HL-60/S4 treated with retinoic acid at 250 ng/mL for 4 days and 3 days (cell line): ENCODE measurements at regions not wholly inside any gene's neighbourhood (a gene's known extent, or its start where the extent isn't known, plus 50 kb on each side); places are given as distances from the start of the nearest gene placed in this dataset.
"Not testable (repeated sequence)": the region's sequence is repeated elsewhere in the genome, so short reads cannot be mapped to it uniquely, and the experiment has no call there.

Experiments
- in situ Hi-C: fragments of 300-500 bp; cut with MboI; formaldehyde crosslinking; loops from 2 replicates; pipeline ENCODE4 v1.7.0; 2022; ENCODE audit warnings: low sequenced_read_pairs

GRCh38 chr12:97711392-97711791, 248.8 kb downstream of the RMST start:
- in situ Hi-C loops: no loop called here

DNA sequence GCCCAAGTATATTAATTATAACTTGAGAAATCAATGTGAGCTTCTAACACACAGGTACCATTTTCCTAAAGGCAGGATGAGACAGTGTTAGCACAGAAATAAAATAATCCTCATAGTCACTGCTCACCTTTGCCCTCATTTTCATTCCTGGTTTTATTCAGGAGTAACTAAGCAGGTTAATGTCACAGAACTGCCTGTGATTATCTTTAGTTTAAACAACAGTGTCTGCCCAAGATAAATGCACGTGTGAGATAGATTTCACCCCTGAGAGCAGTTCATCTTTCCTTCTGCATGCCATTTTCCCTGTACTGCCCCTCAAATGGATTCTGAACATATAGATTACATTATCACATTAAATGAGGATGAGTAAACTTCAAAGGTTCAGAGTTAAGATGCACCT, 250.7 kb downstream of the RMST start:
- in situ Hi-C loops: no loop called here

- in situ Hi-C loops: no loop called here
Measured at GRCh38 chr12:97714107-97714563, 251.5 kb downstream of the RMST start.

GRCh38 chr12:97716356-97716755, 253.8 kb downstream of the RMST start:
- in situ Hi-C loops: no loop called here

GRCh38 chr12:97723801-97724200, 261.2 kb downstream of the RMST start:
- in situ Hi-C loops: not testable (repeated sequence)

DNA sequence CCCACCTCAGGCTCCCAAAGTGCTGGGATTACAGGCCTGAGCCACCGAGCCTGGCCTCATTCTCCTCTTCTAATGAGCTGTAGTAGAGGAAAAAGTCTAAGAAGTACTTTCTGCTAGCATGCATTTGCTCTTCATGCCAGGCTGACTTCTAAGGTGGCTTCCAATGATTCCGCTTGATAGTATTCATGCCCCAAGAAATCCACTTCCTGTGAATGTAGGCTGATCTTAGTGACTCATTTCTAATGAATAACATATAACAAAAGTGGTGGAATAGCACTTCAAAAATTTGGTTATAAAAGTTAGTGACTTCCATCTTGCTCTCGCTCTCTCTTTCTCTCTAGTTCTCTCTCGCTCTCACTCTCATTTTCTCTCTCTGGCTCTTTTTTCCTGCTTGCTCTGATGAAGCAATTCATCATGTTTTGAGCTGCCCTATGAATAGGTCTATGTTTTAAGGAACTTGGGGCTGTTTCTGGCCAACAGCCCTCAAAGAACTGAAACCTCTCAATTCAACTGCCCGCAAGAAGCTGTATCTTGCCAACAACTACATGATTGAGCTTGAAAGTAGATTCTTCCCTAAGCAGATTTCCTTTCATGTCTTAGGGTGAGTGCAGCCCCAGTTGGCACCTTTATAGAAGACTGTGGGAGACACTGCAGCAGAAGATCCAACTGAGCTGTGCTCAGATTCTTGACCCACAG, 282.9 kb downstream of the RMST start:
- in situ Hi-C loops: no loop called here

- in situ Hi-C loops: no loop called here
Measured at GRCh38 chr12:97748298-97748697, 285.7 kb downstream of the RMST start.

DNA sequence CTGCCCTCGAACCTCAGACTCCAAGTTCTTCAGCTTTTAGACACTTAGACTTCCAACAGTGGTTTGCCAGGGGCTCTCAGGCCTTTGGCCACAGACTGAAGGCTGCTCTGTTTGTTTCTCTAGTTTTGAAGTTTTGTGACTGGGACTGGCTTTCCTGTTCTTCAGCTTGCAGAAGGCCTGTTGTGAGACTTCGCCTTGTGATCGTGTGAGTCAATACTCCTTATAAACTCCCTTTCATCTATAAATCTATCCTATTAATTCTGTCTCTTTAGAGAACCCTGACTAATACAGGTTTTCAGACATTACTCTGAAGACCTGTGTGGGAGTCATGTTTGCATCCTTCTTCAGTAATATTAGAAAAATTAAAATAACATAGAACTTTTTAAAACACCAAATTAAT, 289.1 kb downstream of the RMST start:
- in situ Hi-C loops: no loop called here

GRCh38 chr12:97752129-97752528, 289.5 kb downstream of the RMST start:
- in situ Hi-C loops: no loop called here

GRCh38 chr12:97753332-97753731, 290.7 kb downstream of the RMST start:
- in situ Hi-C loops: no loop called here

DNA sequence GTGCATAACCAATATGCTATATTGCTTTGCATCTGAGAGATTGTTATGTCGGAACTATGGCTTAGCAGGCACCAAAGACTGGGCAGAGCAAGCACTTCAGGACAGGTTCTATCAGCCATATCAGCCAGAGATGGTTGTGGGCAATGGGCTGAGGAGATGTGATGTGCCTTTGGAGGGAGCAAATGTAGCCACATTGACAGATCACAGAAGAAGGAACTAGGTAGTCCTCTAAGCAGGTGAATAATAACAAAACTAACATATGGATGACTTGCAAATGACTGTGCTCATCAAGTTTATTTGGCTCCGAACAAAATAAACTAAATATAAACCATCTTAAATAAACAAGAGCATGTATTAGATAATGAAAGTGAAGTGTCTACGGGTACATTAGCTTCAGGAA, 291.7 kb downstream of the RMST start:
- in situ Hi-C loops: no loop called here

DNA sequence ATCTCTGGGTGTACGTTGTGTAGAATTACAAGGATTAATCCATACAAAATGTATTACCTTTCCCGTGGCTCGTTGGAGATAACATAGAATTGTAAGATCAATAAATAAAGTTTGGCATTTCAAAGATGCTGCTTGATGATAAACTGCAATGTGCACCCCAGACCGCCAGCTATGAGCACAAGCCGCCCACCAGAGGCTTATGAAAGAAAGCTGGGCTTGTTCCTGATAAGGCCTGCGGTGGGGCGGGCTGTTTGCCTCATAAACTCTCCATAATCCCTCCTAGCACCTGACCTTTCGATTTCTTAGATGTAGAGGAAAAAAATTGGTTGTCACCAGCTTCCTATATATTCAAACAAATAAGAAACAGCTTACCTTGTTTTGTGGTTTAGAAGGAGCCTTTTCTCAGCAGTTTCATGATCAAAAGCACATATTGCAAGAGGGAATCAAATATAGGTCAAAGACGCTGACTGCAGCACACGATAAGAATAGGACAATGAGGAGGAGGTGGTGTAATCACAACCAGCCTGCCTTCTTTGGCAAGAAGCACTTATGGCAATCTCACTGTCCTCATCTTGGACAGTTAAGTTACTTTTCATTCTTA, 293.6 kb downstream of the RMST start:
- in situ Hi-C loops: no loop called here

GRCh38 chr12:97756741-97757140, 294.1 kb downstream of the RMST start:
- in situ Hi-C loops: no loop called here

DNA sequence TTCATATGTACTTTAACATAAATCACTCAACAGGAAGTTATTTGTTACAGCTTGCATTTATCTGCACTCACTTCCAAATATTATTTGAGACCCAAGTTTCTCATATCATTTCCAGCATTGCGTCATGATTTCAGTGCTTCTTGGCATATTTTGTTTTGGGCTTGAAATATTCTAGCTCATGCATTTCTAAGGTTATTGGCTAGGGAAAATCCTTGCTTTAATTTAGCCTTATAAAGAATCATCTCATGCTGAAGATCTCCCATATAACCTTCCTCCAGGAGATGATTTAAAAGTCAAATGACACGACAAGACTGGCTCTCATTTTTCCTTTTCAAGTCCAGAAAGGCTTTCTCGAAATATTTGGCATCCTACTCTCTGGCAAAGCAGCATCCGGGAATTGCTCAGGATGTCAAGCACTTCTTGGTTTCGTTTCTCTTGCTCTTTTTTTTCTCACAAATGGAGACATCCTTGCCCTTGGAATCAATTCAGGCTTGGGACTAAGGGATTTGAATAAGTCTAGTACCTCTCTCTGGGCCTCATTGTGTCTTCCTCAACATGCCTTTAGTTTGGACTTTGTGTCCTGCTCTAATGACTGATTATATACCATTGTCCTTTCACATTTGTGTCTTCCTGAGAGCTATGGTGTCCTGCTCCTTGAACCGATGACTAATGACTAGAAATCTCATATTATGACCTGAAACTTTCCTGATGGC, 295.0 kb downstream of the RMST start:
- in situ Hi-C loops: no loop called here

DNA sequence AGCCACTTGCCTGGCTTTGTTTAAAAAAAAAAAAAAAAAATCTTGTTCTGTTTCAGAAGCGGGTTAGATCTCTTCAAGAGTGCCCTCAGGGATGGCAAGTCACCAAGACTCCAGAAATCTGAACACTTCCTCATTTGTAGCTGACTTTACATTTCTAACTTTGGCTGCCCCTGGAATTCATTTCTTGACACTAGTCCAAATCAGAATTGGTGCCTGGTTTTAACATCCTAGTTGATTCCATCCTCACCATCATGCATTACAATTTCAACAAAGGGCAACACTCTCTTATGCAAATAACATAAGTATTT, 295.5 kb downstream of the RMST start:
- in situ Hi-C loops: no loop called here

GRCh38 chr12:97758586-97758985, 296.0 kb downstream of the RMST start:
- in situ Hi-C loops: no loop called here

GRCh38 chr12:97760601-97761000, 298.0 kb downstream of the RMST start:
- in situ Hi-C loops: no loop called here

GRCh38 chr12:97763113-97763512, 300.5 kb downstream of the RMST start:
- in situ Hi-C loops: no loop called here

DNA sequence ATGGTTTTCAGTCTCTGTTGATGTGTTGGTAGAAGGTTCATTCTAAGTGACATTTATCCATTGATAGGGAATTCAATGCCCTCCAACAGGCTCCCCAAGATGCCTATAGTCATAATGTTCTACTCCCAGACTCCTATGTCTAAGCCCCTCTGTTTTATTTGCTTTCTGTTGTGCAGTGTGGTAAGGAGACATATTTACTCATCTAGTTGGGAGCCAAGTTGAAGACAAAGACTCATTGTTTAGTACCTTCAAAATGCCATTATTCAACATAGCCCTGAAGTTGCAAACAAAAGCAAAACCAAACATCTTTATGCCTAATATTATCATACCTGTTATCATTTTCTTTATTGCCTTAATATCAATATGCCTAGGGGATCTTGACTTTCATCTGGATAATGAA, 302.1 kb downstream of the RMST start:
- in situ Hi-C loops: no loop called here

GRCh38 chr12:97767347-97767746, 304.7 kb downstream of the RMST start:
- in situ Hi-C loops: no loop called here

GRCh38 chr12:97778111-97778510, 315.5 kb downstream of the RMST start:
- in situ Hi-C loops: no loop called here

DNA sequence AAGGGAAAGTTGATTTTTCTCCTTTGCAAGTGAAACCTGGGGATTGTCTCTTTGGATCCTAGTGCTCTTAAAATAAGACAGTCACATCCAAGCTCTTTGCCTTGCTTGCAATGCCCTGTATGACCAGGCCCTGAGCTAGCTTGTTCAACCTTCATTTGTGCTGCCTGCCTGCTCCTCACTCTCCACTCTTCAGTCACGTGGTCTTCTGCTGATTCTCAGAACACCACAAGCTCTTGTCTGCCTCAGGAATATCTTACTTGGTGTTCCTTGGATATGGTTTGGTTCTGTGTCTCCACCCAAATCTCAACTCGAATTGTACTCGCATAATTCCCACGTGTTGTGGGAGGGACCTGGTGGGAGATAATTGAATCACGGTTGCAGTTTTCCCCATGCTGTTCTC, 318.7 kb downstream of the RMST start:
- in situ Hi-C loops: no loop called here
